SK-N-SH treated with all-trans-retinoic acid at 6 μM for 48 hours (cell line): ENCODE measurements at regions not wholly inside any gene's neighbourhood (a gene's known extent, or its start where the extent isn't known, plus 50 kb on each side); places are given as distances from the start of the nearest gene placed in this dataset.

ENCODE experiments used
- OSR1 ChIP-seq: fragments of 250-450 bp; sonication (Bioruptor Pico); IDR thresholded peaks from 2 replicates; pipeline ENCODE4 v1.8.0; 2022; ENCODE audit warnings: moderate library complexity, mild to moderate bottlenecking, inconsistent platforms
- PPARA ChIP-seq: fragments of 250-450 bp; sonication (Bioruptor Pico); IDR thresholded peaks from 2 replicates; pipeline ENCODE4 v1.5.0; 2020; ENCODE audit warnings: mild to moderate bottlenecking, borderline replicate concordance
- RARB ChIP-seq: fragments of 250-450 bp; sonication (Bioruptor Pico); IDR thresholded peaks from 2 replicates; pipeline ENCODE4 v1.8.0; 2021; ENCODE audit warnings: mild to moderate bottlenecking, moderate library complexity
- SNAI2 ChIP-seq: fragments of 250-450 bp; sonication (Bioruptor Pico); IDR thresholded peaks from 2 replicates; pipeline ENCODE4 v1.5.0; 2020; ENCODE audit warnings: mild to moderate bottlenecking, moderate library complexity
- ZFP3 ChIP-seq: fragments of 250-450 bp; sonication (Bioruptor Pico); IDR thresholded peaks from 2 replicates; pipeline ENCODE4 v1.5.0; 2020; ENCODE audit warnings: mild to moderate bottlenecking, moderate library complexity
- ZNF565 ChIP-seq: fragments of 450-650 bp; formaldehyde crosslinking; conservative IDR thresholded peaks from 2 replicates; pipeline ENCODE4 v1.5.0; 2020; ENCODE audit warnings: low read depth, mild to moderate bottlenecking, moderate library complexity
- TF ChIP-seq, protein P1 (sequence below): fragments of 250-450 bp; sonication (Bioruptor Pico); IDR thresholded peaks from 2 replicates; pipeline ENCODE4 v1.5.1; 2021; ENCODE audit warnings: mild to moderate bottlenecking, moderate library complexity
- TF ChIP-seq, protein P2 (sequence below): fragments of 250-450 bp; sonication (Bioruptor Pico); IDR thresholded peaks from 2 replicates; pipeline ENCODE4 v1.8.0; 2020; ENCODE audit warnings: mild to moderate bottlenecking, moderate library complexity, borderline replicate concordance

DNA sequence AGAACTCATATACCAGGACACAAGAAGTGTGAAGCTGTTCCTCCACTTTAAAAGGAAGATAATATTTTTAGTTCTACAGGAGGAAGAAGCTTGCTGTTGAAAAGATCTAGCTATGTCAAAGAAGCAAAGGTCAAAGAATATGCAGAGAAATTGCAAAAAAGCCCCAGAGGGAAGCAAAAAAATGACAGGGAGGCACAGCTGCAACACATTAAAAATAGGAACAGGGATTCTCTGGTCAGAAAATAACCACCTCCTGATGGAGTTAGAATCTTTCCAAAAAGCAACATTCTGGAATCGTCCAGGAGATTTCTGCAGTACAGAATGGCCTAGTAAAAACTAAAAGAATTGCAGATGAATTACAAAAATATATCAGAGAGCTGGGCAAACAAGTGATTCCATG lies 238.9 kb upstream of the PRMT6 start:
- TF ChIP-seq, protein P1, sequence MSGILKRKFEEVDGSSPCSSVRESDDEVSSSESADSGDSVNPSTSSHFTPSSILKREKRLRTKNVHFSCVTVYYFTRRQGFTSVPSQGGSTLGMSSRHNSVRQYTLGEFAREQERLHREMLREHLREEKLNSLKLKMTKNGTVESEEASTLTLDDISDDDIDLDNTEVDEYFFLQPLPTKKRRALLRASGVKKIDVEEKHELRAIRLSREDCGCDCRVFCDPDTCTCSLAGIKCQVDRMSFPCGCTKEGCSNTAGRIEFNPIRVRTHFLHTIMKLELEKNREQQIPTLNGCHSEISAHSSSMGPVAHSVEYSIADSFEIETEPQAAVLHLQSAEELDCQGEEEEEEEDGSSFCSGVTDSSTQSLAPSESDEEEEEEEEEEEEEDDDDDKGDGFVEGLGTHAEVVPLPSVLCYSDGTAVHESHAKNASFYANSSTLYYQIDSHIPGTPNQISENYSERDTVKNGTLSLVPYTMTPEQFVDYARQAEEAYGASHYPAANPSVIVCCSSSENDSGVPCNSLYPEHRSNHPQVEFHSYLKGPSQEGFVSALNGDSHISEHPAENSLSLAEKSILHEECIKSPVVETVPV = no peak
- TF ChIP-seq OSR1 (CRISPR knock-in tag) (no peak), RARB (CRISPR knock-in tag) (no peak), ZFP3 (CRISPR knock-in tag) (no peak), ZNF565 (no peak), SNAI2 (CRISPR knock-in tag) (no peak), PPARA (no peak)
- TF ChIP-seq, protein P2, sequence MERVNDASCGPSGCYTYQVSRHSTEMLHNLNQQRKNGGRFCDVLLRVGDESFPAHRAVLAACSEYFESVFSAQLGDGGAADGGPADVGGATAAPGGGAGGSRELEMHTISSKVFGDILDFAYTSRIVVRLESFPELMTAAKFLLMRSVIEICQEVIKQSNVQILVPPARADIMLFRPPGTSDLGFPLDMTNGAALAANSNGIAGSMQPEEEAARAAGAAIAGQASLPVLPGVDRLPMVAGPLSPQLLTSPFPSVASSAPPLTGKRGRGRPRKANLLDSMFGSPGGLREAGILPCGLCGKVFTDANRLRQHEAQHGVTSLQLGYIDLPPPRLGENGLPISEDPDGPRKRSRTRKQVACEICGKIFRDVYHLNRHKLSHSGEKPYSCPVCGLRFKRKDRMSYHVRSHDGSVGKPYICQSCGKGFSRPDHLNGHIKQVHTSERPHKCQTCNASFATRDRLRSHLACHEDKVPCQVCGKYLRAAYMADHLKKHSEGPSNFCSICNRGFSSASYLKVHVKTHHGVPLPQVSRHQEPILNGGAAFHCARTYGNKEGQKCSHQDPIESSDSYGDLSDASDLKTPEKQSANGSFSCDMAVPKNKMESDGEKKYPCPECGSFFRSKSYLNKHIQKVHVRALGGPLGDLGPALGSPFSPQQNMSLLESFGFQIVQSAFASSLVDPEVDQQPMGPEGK (CRISPR knock-in tag) = no peak
